ENCODE measurements at regions not wholly inside any gene's neighbourhood (a gene's known extent, or its start where the extent isn't known, plus 50 kb on each side); places are given as distances from the start of the nearest gene placed in this dataset.
"Not testable (repeated sequence)": the region's sequence is repeated elsewhere in the genome, so short reads cannot be mapped to it uniquely, and the experiment has no call there.

DNA sequence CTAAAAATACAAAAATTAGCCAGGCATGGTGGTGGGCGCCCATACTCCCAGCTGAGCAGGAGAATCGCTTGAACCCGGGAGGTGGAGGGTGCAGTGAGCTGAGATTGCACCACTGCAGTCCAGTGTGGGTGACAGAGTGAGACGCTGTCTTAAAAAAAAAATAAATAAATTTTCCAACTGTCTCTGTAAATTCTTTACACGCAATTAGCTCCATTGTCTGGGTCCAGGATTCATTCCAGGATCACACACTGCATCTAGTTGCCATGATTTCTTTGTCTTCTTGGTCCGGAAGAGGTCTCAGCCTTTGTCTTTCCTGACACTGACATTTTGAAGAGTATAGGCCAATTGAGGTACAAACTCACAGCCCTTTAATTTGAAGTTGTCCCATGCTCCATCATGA, 167.6 kb upstream of the NYAP2 start:
- CTCF ChIA-PET: no interaction called here
- Mint-ChIP-seq H3K4me3 (no peak overlapping the region), H3K36me3 (no peaks in the 10 kb centered on the region), H3K4me1 (peaks cover 0 to 4% (median 0%) of the 10 kb centered on the region in 7 donors), H3K27ac (no peak overlapping the region), H3K9me3 (no peaks in the 10 kb centered on the region), H3K27me3 (peaks cover 0 to 7% (median 0%) of the 10 kb centered on the region in 5 donors)
- H3K4me3 ChIP-seq (ENCODE audit: low read length): no peak overlapping the region
- no peak for DNase-seq
- H3K27ac ChIP-seq (ENCODE audit: low read depth, low read length): no peak overlapping the region
- POLR2A ChIA-PET: no interaction called here
- no peaks in the 10 kb centered on the region for H3K27me3 ChIP-seq (ENCODE audit: control insufficient read depth in 2 of 2, insufficient read depth in 2 of 2, low read length in 2 of 2)
- ATAC-seq: no peak
- no peaks in the 10 kb centered on the region for H3K4me1 ChIP-seq (ENCODE audit: control insufficient read depth in 2 of 2, insufficient read depth in 2 of 2, low read length in 2 of 2)
- intact Hi-C loops (cut with micrococcal nuclease): no loop called here
- H3K36me3 ChIP-seq (ENCODE audit: control insufficient read depth in 2 of 3, insufficient read depth in 3 of 3, low read length in 3 of 3): no peaks in the 10 kb centered on the region
- no peaks in the 10 kb centered on the region for H3K9me3 ChIP-seq (ENCODE audit: control insufficient read depth in 2 of 3, low read length in 3 of 3)

DNA sequence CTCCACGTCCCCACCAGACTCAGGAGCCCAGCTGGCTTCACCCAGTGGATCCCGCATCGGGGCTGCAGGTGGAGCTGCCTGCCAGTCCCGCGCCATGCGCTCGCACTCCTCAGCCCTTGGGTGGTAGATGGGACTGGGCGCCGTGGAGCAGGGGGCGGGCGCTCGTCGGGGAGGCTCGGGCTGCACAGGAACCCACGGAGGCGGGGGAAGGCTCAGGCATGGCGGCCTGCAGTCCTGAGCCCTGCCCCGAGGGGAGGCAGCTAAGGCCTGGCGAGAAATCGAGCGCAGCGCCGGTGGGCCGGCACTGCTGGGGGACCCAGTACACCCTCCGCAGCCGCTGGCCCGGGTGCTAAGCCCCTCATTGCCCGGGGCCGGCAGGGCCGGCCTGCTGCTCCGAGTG, 170.2 kb upstream of the NYAP2 start:
- H3K4me1 Mint-ChIP-seq; intact Hi-C loops (cut with micrococcal nuclease); CTCF ChIA-PET; H3K36me3 ChIP-seq (ENCODE audit: control insufficient read depth in 2 of 3, insufficient read depth in 3 of 3, low read length in 3 of 3); H3K4me1 ChIP-seq (ENCODE audit: control insufficient read depth in 2 of 2, insufficient read depth in 2 of 2, low read length in 2 of 2); H3K9me3 Mint-ChIP-seq; DNase-seq; H3K27ac ChIP-seq (ENCODE audit: low read depth, low read length); H3K4me3 Mint-ChIP-seq; ATAC-seq; H3K27ac Mint-ChIP-seq; H3K9me3 ChIP-seq (ENCODE audit: control insufficient read depth in 2 of 3, low read length in 3 of 3); H3K36me3 Mint-ChIP-seq; H3K4me3 ChIP-seq (ENCODE audit: low read length); H3K27me3 ChIP-seq (ENCODE audit: control insufficient read depth in 2 of 2, insufficient read depth in 2 of 2, low read length in 2 of 2); POLR2A ChIA-PET: not testable (repeated sequence)
- H3K27me3 Mint-ChIP-seq: peaks cover 0 to 12% (median 0%) of the 10 kb centered on the region in 5 donors

DNA sequence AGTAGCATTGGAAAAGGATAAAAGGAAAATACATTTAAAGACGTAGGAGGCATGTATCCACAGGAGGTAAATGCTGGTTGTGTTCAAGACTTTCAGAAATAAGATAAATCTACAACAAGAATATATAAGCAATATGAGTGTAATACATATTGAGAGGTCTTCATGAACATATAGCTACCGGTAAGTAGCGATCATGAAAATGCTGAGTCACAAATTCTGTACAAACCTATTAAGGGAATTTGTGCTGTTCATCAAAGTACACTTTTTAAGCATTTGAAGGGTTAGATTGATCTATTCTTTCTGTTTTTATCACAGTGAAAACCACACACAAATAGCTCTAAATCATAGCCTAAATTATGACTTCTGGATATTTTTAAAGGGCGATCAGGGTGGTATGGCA, 173.1 kb upstream of the NYAP2 start:
- Histone ChIP-seq H3K9me3 (ENCODE audit: control insufficient read depth in 2 of 3, low read length in 3 of 3) (no peaks in the 10 kb centered on the region), H3K27ac (ENCODE audit: low read depth, low read length) (no peak overlapping the region), H3K4me1 (ENCODE audit: control insufficient read depth in 2 of 2, insufficient read depth in 2 of 2, low read length in 2 of 2) (no peaks in the 10 kb centered on the region), H3K27me3 (ENCODE audit: control insufficient read depth in 2 of 2, insufficient read depth in 2 of 2, low read length in 2 of 2) (no peaks in the 10 kb centered on the region), H3K36me3 (ENCODE audit: control insufficient read depth in 2 of 3, insufficient read depth in 3 of 3, low read length in 3 of 3) (no peaks in the 10 kb centered on the region), H3K4me3 (ENCODE audit: low read length) (no peak overlapping the region)
- DNase-seq: no peak
- intact Hi-C loops (cut with micrococcal nuclease): no loop called here
- Mint-ChIP-seq H3K27ac (no peak overlapping the region), H3K4me1 (peaks cover 0 to 9% (median 0%) of the 10 kb centered on the region in 7 donors), H3K27me3 (peaks cover 0 to 11% (median 0%) of the 10 kb centered on the region in 5 donors), H3K36me3 (no peaks in the 10 kb centered on the region), H3K9me3 (no peaks in the 10 kb centered on the region), H3K4me3 (no peak overlapping the region)
- CTCF ChIA-PET: no interaction called here
- no peak for ATAC-seq
- POLR2A ChIA-PET: no interaction called here

DNA sequence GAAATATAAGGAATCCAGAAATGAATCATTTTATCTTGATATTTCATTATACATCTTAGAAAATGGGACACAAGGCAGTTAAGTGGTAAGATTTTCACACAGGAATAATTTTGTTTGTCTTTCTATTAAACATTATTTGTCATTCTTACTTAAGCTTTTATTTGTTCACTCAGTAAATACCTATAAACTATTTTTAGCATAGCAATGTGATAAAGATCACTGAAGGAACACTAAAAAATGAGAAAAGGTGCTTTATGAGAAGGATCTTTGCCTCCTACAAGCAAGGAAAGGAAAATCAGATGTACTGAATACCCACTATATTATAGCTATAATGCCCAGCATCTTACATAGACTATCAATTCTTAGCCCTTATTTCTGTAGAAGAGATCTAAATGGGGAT, 176.2 kb upstream of the NYAP2 start:
- DNase-seq: no peak
- no peaks in the 10 kb centered on the region for H3K4me1 ChIP-seq (ENCODE audit: control insufficient read depth in 2 of 2, insufficient read depth in 2 of 2, low read length in 2 of 2)
- intact Hi-C loops (cut with micrococcal nuclease): no loop called here
- no peak overlapping the region for H3K4me3 ChIP-seq (ENCODE audit: low read length)
- no peak overlapping the region for H3K27ac Mint-ChIP-seq
- H3K36me3 Mint-ChIP-seq: no peaks in the 10 kb centered on the region
- H3K9me3 ChIP-seq (ENCODE audit: control insufficient read depth in 2 of 3, low read length in 3 of 3): no peaks in the 10 kb centered on the region
- H3K27me3 Mint-ChIP-seq: peaks cover 0 to 13% (median 0%) of the 10 kb centered on the region in 5 donors
- H3K4me1 Mint-ChIP-seq: peaks cover 0 to 9% (median 0%) of the 10 kb centered on the region in 7 donors
- H3K9me3 Mint-ChIP-seq: peaks cover 0 to 3% (median 0%) of the 10 kb centered on the region in 11 donors
- no peaks in the 10 kb centered on the region for H3K27me3 ChIP-seq (ENCODE audit: control insufficient read depth in 2 of 2, insufficient read depth in 2 of 2, low read length in 2 of 2)
- H3K27ac ChIP-seq (ENCODE audit: low read depth, low read length): no peak overlapping the region
- ChIA-PET POLR2A (no interaction called here), CTCF (interaction anchor here (0.6 to 1.1 kb wide), 2 partner anchors 11 to 16 kb away, joined by 3 read pairs; no protein-coding TSS in a partner anchor)
- ATAC-seq: no peak
- H3K4me3 Mint-ChIP-seq: no peak overlapping the region
- no peaks in the 10 kb centered on the region for H3K36me3 ChIP-seq (ENCODE audit: control insufficient read depth in 2 of 3, insufficient read depth in 3 of 3, low read length in 3 of 3)

DNA sequence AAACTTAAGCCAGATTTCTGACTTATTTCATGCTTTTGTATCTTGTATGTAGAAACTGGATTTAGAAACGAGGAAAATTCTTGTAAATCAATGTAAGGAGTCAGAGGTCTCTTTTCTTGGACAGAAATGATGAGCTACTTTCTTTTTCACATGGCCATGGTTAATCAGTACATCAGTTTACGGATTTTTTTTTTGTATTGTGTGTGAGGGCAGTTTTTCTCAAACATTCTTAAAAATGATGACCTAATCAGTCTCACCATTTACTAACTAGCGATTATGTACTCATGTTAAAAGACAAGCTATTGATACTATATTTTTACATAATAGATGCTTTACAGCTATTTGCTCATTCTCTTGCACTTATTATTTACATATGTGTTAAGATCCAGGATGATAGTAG, 165.2 kb upstream of the DOCK10 start:
- Histone ChIP-seq H3K4me1 (ENCODE audit: control insufficient read depth in 2 of 2, insufficient read depth in 2 of 2, low read length in 2 of 2) (no peaks in the 10 kb centered on the region), H3K27ac (ENCODE audit: low read depth, low read length) (no peak overlapping the region), H3K9me3 (ENCODE audit: control insufficient read depth in 2 of 3, low read length in 3 of 3) (no peaks in the 10 kb centered on the region), H3K4me3 (ENCODE audit: low read length) (no peak overlapping the region), H3K27me3 (ENCODE audit: control insufficient read depth in 2 of 2, insufficient read depth in 2 of 2, low read length in 2 of 2) (no peaks in the 10 kb centered on the region), H3K36me3 (ENCODE audit: control insufficient read depth in 2 of 3, insufficient read depth in 3 of 3, low read length in 3 of 3) (no peaks in the 10 kb centered on the region)
- Mint-ChIP-seq H3K27me3 (peaks cover 0 to 13% (median 10%) of the 10 kb centered on the region in 5 donors), H3K36me3 (peaks cover 0 to 5% (median 0%) of the 10 kb centered on the region in 5 donors), H3K9me3 (peaks cover 0 to 7% (median 4%) of the 10 kb centered on the region in 11 donors), H3K4me3 (no peak overlapping the region), H3K4me1 (no peaks in the 10 kb centered on the region), H3K27ac (no peak overlapping the region)
- intact Hi-C loops (cut with micrococcal nuclease): no loop called here
- ATAC-seq (no peak), DNase-seq (no peak)
- ChIA-PET POLR2A (no interaction called here), CTCF (no interaction called here)

DNA sequence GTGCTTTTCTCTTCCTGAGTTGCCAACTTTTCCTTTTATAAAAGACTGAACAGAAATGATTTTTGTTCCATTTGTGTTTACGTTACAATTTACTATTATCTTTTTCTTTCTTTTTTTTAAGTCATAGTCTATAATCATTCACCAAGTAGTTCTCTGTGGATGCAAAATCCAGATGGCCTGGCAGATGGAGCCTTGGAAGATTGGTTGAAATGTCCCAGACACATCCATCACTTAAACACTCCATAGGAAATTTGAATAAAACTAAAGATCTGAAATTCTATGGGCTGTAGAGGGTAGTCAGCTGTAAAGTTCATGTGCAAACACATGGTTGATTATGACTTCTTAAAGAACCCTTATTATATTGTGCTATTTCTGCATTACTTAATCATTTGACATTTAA, 164.8 kb upstream of the DOCK10 start:
- no peak for ATAC-seq
- POLR2A ChIA-PET: no interaction called here

DNA sequence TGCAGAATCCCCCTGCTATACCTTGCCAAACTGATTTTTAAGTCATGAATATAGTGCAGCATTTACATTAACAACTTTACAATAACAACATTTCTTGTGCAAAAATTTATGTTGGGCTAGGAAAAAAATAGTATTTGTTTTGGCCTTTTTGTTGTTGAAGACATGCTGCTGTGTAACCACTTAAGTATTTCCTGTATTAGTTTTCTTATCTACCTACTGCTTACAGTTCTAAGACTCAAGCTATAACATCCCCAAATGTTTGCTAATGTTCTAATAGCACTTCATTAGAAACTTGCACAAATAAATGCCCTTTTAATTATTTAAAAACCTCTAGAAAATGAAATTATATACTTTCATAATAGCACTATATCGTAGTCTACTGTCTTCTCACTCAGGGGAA, 154.3 kb upstream of the DOCK10 start:
- no peak overlapping the region for H3K27ac Mint-ChIP-seq
- intact Hi-C loops (cut with micrococcal nuclease): no loop called here
- H3K27me3 Mint-ChIP-seq: peaks cover 0 to 4% (median 0%) of the 10 kb centered on the region in 5 donors
- no peak for ATAC-seq
- Histone ChIP-seq H3K36me3 (ENCODE audit: control insufficient read depth in 2 of 3, insufficient read depth in 3 of 3, low read length in 3 of 3) (no peaks in the 10 kb centered on the region), H3K27me3 (ENCODE audit: control insufficient read depth in 2 of 2, insufficient read depth in 2 of 2, low read length in 2 of 2) (no peaks in the 10 kb centered on the region), H3K4me1 (ENCODE audit: control insufficient read depth in 2 of 2, insufficient read depth in 2 of 2, low read length in 2 of 2) (no peaks in the 10 kb centered on the region), H3K27ac (ENCODE audit: low read depth, low read length) (no peak overlapping the region), H3K9me3 (ENCODE audit: control insufficient read depth in 2 of 3, low read length in 3 of 3) (no peaks in the 10 kb centered on the region), H3K4me3 (ENCODE audit: low read length) (no peak overlapping the region)
- ChIA-PET CTCF (no interaction called here), POLR2A (no interaction called here)
- H3K4me3 Mint-ChIP-seq: no peak overlapping the region
- no peaks in the 10 kb centered on the region for H3K36me3 Mint-ChIP-seq
- no peak for DNase-seq
- H3K4me1 Mint-ChIP-seq: no peaks in the 10 kb centered on the region
- no peaks in the 10 kb centered on the region for H3K9me3 Mint-ChIP-seq

More for the DNA sequence above, 164.8 kb upstream of the DOCK10 start:
- no peak overlapping the region for H3K4me3 ChIP-seq (ENCODE audit: low read length)
- H3K9me3 ChIP-seq (ENCODE audit: control insufficient read depth in 2 of 3, low read length in 3 of 3): no peaks in the 10 kb centered on the region
- Mint-ChIP-seq H3K36me3 (peaks cover 0 to 5% (median 0%) of the 10 kb centered on the region in 5 donors), H3K9me3 (peaks cover 0 to 7% (median 4%) of the 10 kb centered on the region in 11 donors), H3K4me3 (no peak overlapping the region), H3K27ac (no peak overlapping the region), H3K27me3 (peaks cover 0 to 13% (median 10%) of the 10 kb centered on the region in 5 donors), H3K4me1 (no peaks in the 10 kb centered on the region)
- no peaks in the 10 kb centered on the region for H3K27me3 ChIP-seq (ENCODE audit: control insufficient read depth in 2 of 2, insufficient read depth in 2 of 2, low read length in 2 of 2)
- H3K27ac ChIP-seq (ENCODE audit: low read depth, low read length): no peak overlapping the region
- H3K4me1 ChIP-seq (ENCODE audit: control insufficient read depth in 2 of 2, insufficient read depth in 2 of 2, low read length in 2 of 2): no peaks in the 10 kb centered on the region
- DNase-seq: no peak
- intact Hi-C loops (cut with micrococcal nuclease): no loop called here
- CTCF ChIA-PET: no interaction called here
- H3K36me3 ChIP-seq (ENCODE audit: control insufficient read depth in 2 of 3, insufficient read depth in 3 of 3, low read length in 3 of 3): no peaks in the 10 kb centered on the region

All from naive thymus-derived CD4-positive, alpha-beta T cell (primary cell).